Esophagus (tissue), 2 donors: ENCODE measurements at regions not wholly inside any gene's neighbourhood (a gene's known extent, or its start where the extent isn't known, plus 50 kb on each side); places are given as distances from the start of the nearest gene placed in this dataset.

Experiments
- H3K27ac ChIP-seq, 2 donors: one replicate each; pipeline ENCODE4 v1.5.1; 2013; ENCODE audit warnings: low read depth in 2 of 2, mild to moderate bottlenecking in 2 of 2, inconsistent platforms in 1 of 2, low read length in 1 of 2, moderate library complexity in 1 of 2
- H3K27me3 ChIP-seq, 2 donors: one replicate each; pipeline ENCODE4 v1.6.1; 2013; ENCODE audit warnings: low read length in 2 of 2, control low read depth in 1 of 2, mild to moderate bottlenecking in 1 of 2; ENCODE audit not compliant: insufficient read depth in 2 of 2, control insufficient read depth in 1 of 2
- H3K36me3 ChIP-seq, 2 donors: one replicate each; pipeline ENCODE4 v1.6.1; 2013; ENCODE audit warnings: low read length in 1 of 2; ENCODE audit not compliant: control insufficient read depth in 2 of 2, insufficient read depth in 2 of 2
- H3K4me1 ChIP-seq, 2 donors: one replicate each; pipeline ENCODE4 v1.6.1; 2013; ENCODE audit warnings: low read length in 1 of 2; ENCODE audit not compliant: control insufficient read depth in 2 of 2, insufficient read depth in 2 of 2
- H3K4me3 ChIP-seq, 2 donors: one replicate each; pipeline ENCODE4 v1.5.1; 2013; ENCODE audit warnings: low read length in 2 of 2, mild to moderate bottlenecking in 2 of 2, low read depth in 1 of 2, moderate library complexity in 1 of 2
- H3K9me3 ChIP-seq, 2 donors: one replicate each; pipeline ENCODE4 v1.6.1; 2013; ENCODE audit warnings: mild to moderate bottlenecking in 2 of 2, low read depth in 1 of 2, low read length in 1 of 2, moderate library complexity in 1 of 2; ENCODE audit not compliant: control insufficient read depth in 2 of 2, insufficient read depth in 1 of 2
- WGBS, 2 donors: extraction: QIAGEN DNeasy Blood & Tissue Kit; methylation state at CpG; one replicate each; pipeline ENCODE4 v1.1.7; 2013; 5-methylcytosine and 5-hydroxymethylcytosine counted together
- donor health status: healthy with polysubstance abuse.
- donor health status: Bipolar disorder and iron deficiency.

- Histone ChIP-seq H3K4me1 (no peaks in the 10 kb centered on the region), H3K27me3 (no peaks in the 10 kb centered on the region), H3K36me3 (no peaks in the 10 kb centered on the region), H3K4me3 (no peak overlapping the region), H3K9me3 (no peaks in the 10 kb centered on the region), H3K27ac (no peak overlapping the region)
- WGBS, 2 donors, result 66 to 75% methylated on average over 6 of the region's 6 CpGs
Observed at GRCh38 chr1:55823541-55824250, 608.5 kb upstream of the USP24 start.

GRCh38 chr1:55822891-55823290, 607.7 kb upstream of the USP24 start:
- H3K4me1 ChIP-seq, result no peaks in the 10 kb centered on the region
- no peaks in the 10 kb centered on the region for H3K36me3 ChIP-seq
- H3K27me3 ChIP-seq, result no peaks in the 10 kb centered on the region
- 72 to 88% methylated on average over 2 of the region's 2 CpGs for WGBS, 2 donors
- no peaks in the 10 kb centered on the region for H3K9me3 ChIP-seq
- H3K4me3 ChIP-seq, result no peak overlapping the region
- H3K27ac ChIP-seq, result no peak overlapping the region

- no peaks in the 10 kb centered on the region for H3K9me3 ChIP-seq
- no peak overlapping the region for H3K4me3 ChIP-seq
- no peaks in the 10 kb centered on the region for H3K27me3 ChIP-seq
- H3K36me3 ChIP-seq, result no peaks in the 10 kb centered on the region
- no peak overlapping the region for H3K27ac ChIP-seq
- H3K4me1 ChIP-seq, result no peaks in the 10 kb centered on the region
- WGBS, 2 donors, result 68 to 69% methylated on average over 2 of the region's 2 CpGs
Observed at GRCh38 chr1:55821234-55821633, 606.1 kb upstream of the USP24 start.

GRCh38 chr1:55820501-55820900, 605.3 kb upstream of the USP24 start:
- H3K27ac ChIP-seq, result no peak overlapping the region
- 78 to 82% methylated on average over 3 of the region's 3 CpGs for WGBS, 2 donors
- no peaks in the 10 kb centered on the region for H3K27me3 ChIP-seq
- H3K36me3 ChIP-seq, result no peaks in the 10 kb centered on the region
- H3K4me1 ChIP-seq, result no peaks in the 10 kb centered on the region
- H3K9me3 ChIP-seq, result no peaks in the 10 kb centered on the region
- H3K4me3 ChIP-seq, result no peak overlapping the region

- H3K4me1 ChIP-seq, result no peaks in the 10 kb centered on the region
- no peak overlapping the region for H3K27ac ChIP-seq
- H3K9me3 ChIP-seq, result no peaks in the 10 kb centered on the region
- no peaks in the 10 kb centered on the region for H3K36me3 ChIP-seq
- no peaks in the 10 kb centered on the region for H3K27me3 ChIP-seq
- H3K4me3 ChIP-seq, result no peak overlapping the region
Observed at GRCh38 chr1:55819011-55819410, 603.8 kb upstream of the USP24 start.

- no peaks in the 10 kb centered on the region for H3K36me3 ChIP-seq
- H3K27ac ChIP-seq, result no peak overlapping the region
- no peaks in the 10 kb centered on the region for H3K4me1 ChIP-seq
- WGBS, 2 donors, result 74 to 78% methylated on average over 3 of the region's 3 CpGs
- H3K4me3 ChIP-seq, result no peak overlapping the region
- no peaks in the 10 kb centered on the region for H3K9me3 ChIP-seq
- no peaks in the 10 kb centered on the region for H3K27me3 ChIP-seq
Observed at GRCh38 chr1:55816456-55817426, 601.6 kb upstream of the USP24 start.

- Histone ChIP-seq H3K9me3 (no peaks in the 10 kb centered on the region), H3K27me3 (no peaks in the 10 kb centered on the region), H3K4me1 (no peaks in the 10 kb centered on the region), H3K27ac (no peak overlapping the region), H3K4me3 (no peak overlapping the region), H3K36me3 (no peaks in the 10 kb centered on the region)
- 77 to 82% methylated on average over 5 of the region's 5 CpGs for WGBS, 2 donors
Observed at GRCh38 chr1:55815745-55816455, 600.7 kb upstream of the USP24 start.

- no peaks in the 10 kb centered on the region for H3K9me3 ChIP-seq
- 67 to 88% methylated on average over 1 of the region's 1 CpG for WGBS, 2 donors
- no peak overlapping the region for H3K27ac ChIP-seq
- H3K36me3 ChIP-seq, result no peaks in the 10 kb centered on the region
- no peaks in the 10 kb centered on the region for H3K27me3 ChIP-seq
- H3K4me3 ChIP-seq, result no peak overlapping the region
- no peaks in the 10 kb centered on the region for H3K4me1 ChIP-seq
Observed at GRCh38 chr1:55814967-55815366, 599.8 kb upstream of the USP24 start.

- no peak overlapping the region for H3K27ac ChIP-seq
- no peaks in the 10 kb centered on the region for H3K36me3 ChIP-seq
- no peaks in the 10 kb centered on the region for H3K4me1 ChIP-seq
- no peaks in the 10 kb centered on the region for H3K9me3 ChIP-seq
- 67 to 82% methylated on average over 3 of the region's 3 CpGs for WGBS, 2 donors
- no peak overlapping the region for H3K4me3 ChIP-seq
- no peaks in the 10 kb centered on the region for H3K27me3 ChIP-seq
Observed at GRCh38 chr1:55813618-55814017, 598.5 kb upstream of the USP24 start.
